ENCODE measurements at regions not wholly inside any gene's neighbourhood (a gene's known extent, or its start where the extent isn't known, plus 50 kb on each side); places are given as distances from the start of the nearest gene placed in this dataset.

- TF ChIP-seq GATA2 (IDR thresholded peaks at IDR 0.05; ENCODE audit: low read depth, low read length): no peak
- TF ChIP-seq GATA3 (IDR thresholded peaks at IDR 0.05; ENCODE audit: low read depth, low read length): no peak
Observed at GRCh38 chr16:9192746-9193145, 101.3 kb downstream of the HAPSTR1 start.

Measured in SH-SY5Y (cell line).